Glutamatergic neuron (in vitro differentiated cells): ENCODE measurements at regions not wholly inside any gene's neighbourhood (a gene's known extent, or its start where the extent isn't known, plus 50 kb on each side); places are given as distances from the start of the nearest gene placed in this dataset.

Source experiments
- DNase-seq: peaks from one replicate; pipeline ENCODE4 v3.0.0; 2022
- H3K27ac Mint-ChIP-seq: one replicate; pipeline ENCODE4 v1.8.0; 2020; ENCODE audit warnings: mild to moderate bottlenecking, mixed read lengths, inconsistent platforms; ENCODE audit not compliant: unreplicated experiment
- H3K27me3 Mint-ChIP-seq: one replicate; pipeline ENCODE4 v1.8.0; 2020; ENCODE audit warnings: mild to moderate bottlenecking, moderate library complexity, mixed read lengths, inconsistent platforms; ENCODE audit not compliant: unreplicated experiment
- H3K36me3 Mint-ChIP-seq: one replicate; pipeline ENCODE4 v1.8.0; 2020; ENCODE audit warnings: mild to moderate bottlenecking, mixed read lengths, inconsistent platforms; ENCODE audit not compliant: unreplicated experiment
- H3K4me1 Mint-ChIP-seq: one replicate; pipeline ENCODE4 v1.8.0; 2020; ENCODE audit warnings: mild to moderate bottlenecking, low read depth, mixed read lengths, inconsistent platforms; ENCODE audit not compliant: unreplicated experiment
- H3K4me3 Mint-ChIP-seq: one replicate; pipeline ENCODE4 v1.8.0; 2020; ENCODE audit warnings: mild to moderate bottlenecking, mixed read lengths, inconsistent platforms; ENCODE audit not compliant: unreplicated experiment
- H3K9me3 Mint-ChIP-seq: one replicate; pipeline ENCODE4 v1.8.0; 2020; ENCODE audit warnings: mild to moderate bottlenecking, moderate library complexity, mixed read lengths, inconsistent platforms; ENCODE audit not compliant: unreplicated experiment
- TF ChIP-seq, protein P1 (sequence below): fragments of 200-600 bp; sonication (generic); IDR thresholded peaks from one replicate; pipeline ENCODE4 v1.5.0; 2021; ENCODE audit not compliant: partially characterized antibody, unreplicated experiment

DNA sequence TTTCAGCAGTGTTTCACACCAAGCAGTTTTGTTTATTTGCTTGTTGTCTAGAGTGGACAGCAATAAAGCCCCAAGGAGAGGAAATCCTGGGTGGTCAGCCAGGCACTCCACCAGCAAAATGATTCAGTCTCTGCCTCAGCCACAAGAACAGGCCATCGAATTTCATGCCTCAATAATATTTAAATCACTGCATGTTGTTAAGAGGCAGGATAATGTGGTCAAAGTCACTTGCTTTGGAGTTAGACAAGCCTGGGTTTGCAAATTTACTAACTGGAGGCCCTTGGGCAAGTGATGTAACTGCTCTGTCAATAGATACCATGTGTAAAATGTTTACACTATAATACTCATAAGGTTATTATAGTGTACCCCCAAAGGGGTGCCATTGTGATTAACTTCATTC lies 349.6 kb downstream of the LMO4 start:
- no peak overlapping the region for H3K4me3 Mint-ChIP-seq
- DNase-seq, result no peak
- H3K4me1 Mint-ChIP-seq, result no peaks in the 10 kb centered on the region
- TF ChIP-seq, protein P1, sequence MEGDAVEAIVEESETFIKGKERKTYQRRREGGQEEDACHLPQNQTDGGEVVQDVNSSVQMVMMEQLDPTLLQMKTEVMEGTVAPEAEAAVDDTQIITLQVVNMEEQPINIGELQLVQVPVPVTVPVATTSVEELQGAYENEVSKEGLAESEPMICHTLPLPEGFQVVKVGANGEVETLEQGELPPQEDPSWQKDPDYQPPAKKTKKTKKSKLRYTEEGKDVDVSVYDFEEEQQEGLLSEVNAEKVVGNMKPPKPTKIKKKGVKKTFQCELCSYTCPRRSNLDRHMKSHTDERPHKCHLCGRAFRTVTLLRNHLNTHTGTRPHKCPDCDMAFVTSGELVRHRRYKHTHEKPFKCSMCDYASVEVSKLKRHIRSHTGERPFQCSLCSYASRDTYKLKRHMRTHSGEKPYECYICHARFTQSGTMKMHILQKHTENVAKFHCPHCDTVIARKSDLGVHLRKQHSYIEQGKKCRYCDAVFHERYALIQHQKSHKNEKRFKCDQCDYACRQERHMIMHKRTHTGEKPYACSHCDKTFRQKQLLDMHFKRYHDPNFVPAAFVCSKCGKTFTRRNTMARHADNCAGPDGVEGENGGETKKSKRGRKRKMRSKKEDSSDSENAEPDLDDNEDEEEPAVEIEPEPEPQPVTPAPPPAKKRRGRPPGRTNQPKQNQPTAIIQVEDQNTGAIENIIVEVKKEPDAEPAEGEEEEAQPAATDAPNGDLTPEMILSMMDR, result no peak
- H3K27ac Mint-ChIP-seq, result no peak overlapping the region
- H3K27me3 Mint-ChIP-seq, result no peaks in the 10 kb centered on the region
- H3K9me3 Mint-ChIP-seq, result no peaks in the 10 kb centered on the region
- no peaks in the 10 kb centered on the region for H3K36me3 Mint-ChIP-seq

DNA sequence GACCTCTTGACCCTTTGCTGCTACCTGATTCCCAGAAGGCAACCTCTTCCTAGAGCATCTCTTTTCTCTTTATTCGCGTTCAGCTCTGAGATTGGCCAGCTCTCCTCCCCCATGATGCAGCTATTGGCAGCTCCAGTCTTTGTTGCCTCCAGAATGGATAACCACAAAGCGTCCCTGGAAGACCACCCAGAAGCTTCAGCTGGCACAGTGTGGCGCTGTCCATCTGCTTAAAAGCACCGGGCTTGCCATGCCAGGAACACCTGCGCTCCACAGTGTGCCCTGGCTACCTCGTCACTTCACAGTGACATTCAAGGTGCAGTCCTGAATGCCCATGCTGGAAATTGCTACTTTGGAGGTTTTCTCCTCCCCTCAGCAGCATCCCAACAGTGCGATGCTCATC lies 353.9 kb downstream of the LMO4 start:
- DNase-seq, result no peak
- Mint-ChIP-seq H3K9me3 (peaks cover 2% of the 10 kb centered on the region), H3K36me3 (no peaks in the 10 kb centered on the region), H3K27me3 (no peaks in the 10 kb centered on the region), H3K4me1 (peaks cover 19% of the 10 kb centered on the region), H3K4me3 (no peak overlapping the region), H3K27ac (no peak overlapping the region)
- TF ChIP-seq, protein P1, result no peak

DNA sequence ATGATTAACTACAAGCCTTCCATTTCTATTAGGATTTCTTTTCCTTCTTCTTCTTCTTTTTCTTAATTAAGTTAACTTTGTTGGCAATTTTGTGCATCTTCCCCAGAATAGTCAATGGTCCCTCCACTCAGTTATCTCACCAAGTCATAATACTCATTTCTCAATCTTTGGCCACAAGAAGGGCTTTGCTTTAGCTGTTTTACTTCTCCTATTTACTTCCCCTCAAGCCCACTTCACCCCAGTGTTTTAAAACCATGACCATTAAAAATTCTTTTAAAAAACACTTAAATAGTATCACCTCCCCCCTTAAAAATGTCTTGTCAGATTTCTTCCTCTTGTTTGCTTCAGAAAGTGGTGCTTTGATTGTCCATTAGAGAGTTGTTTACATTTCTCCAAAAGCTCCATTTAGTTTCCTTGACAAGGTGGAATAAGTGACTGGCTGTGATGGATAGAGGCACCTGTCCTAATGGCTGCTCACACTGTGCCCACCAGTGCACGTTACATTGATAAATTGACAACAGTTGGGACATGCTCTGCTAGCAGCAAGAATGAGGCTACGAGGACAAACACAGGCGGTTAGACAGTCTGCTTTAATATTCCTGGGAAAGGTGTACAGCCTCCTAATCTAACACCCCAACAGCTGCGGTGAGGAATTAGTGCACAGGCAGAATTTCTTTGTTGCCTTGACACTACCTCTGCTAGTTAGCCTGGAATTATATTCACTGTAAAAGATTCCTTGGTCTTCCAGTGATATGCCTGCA lies 354.7 kb downstream of the LMO4 start:
- Mint-ChIP-seq H3K36me3 (no peaks in the 10 kb centered on the region), H3K9me3 (peaks cover 2% of the 10 kb centered on the region), H3K4me3 (no peak overlapping the region), H3K4me1 (peaks cover 19% of the 10 kb centered on the region), H3K27ac (no peak overlapping the region), H3K27me3 (no peaks in the 10 kb centered on the region)
- TF ChIP-seq, protein P1, result no peak
- no peak for DNase-seq

DNA sequence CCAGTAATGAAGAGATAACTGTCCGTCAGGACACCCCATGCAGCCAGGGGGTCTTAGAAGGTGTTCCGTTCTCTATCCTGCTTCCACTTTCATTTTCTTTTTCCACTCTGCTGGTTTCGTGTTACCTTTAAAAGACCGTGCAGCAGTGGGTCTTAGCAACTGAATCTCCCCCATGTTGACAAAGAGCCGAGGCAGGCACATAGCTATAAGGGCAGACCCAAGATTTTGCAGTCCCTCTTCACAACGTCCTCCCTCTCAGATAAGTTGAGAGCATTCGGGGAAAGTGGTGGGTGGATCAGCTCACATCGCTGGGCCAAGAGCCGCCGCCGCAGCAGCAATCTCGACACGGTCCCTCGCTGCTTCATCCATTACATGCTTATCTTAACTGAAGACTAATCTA lies 355.5 kb downstream of the LMO4 start:
- H3K36me3 Mint-ChIP-seq, result no peaks in the 10 kb centered on the region
- H3K4me1 Mint-ChIP-seq, result peaks cover 19% of the 10 kb centered on the region
- H3K9me3 Mint-ChIP-seq, result peaks cover 2% of the 10 kb centered on the region
- TF ChIP-seq, protein P1, result no peak
- H3K27ac Mint-ChIP-seq, result no peak overlapping the region
- no peak for DNase-seq
- H3K27me3 Mint-ChIP-seq, result no peaks in the 10 kb centered on the region
- H3K4me3 Mint-ChIP-seq, result no peak overlapping the region

DNA sequence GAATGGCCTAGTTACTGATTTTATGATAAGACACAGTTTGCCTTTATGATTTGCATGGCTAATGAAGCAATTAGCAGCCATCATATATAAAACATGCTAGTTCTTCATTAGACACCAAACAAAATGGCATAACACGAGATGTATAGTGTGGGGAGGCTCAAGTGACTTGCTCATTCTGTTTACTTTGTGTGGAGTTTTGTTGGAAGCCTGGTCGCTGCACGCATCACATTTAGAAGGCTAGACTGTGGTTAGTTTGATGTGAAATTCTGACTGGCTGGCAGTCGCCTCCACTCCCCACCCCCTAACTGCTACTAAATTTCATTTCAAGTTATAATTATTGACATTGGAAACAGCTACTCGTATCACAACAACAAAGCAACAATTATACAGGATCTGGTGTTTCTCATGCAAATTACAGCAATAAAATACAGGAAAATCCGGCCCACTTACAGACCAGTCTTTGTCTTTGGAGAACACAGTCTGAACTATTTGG lies 356.1 kb downstream of the LMO4 start:
- H3K27me3 Mint-ChIP-seq, result no peaks in the 10 kb centered on the region
- TF ChIP-seq, protein P1, result no peak

More for the DNA sequence above, 356.1 kb downstream of the LMO4 start:
- DNase-seq, result no peak
- Mint-ChIP-seq H3K4me1 (peaks cover 19% of the 10 kb centered on the region), H3K9me3 (peaks cover 2% of the 10 kb centered on the region), H3K4me3 (no peak overlapping the region), H3K36me3 (no peaks in the 10 kb centered on the region), H3K27ac (no peak overlapping the region)
